ENCODE measurements at regions not wholly inside any gene's neighbourhood (a gene's known extent, or its start where the extent isn't known, plus 50 kb on each side); places are given as distances from the start of the nearest gene placed in this dataset.

DNA sequence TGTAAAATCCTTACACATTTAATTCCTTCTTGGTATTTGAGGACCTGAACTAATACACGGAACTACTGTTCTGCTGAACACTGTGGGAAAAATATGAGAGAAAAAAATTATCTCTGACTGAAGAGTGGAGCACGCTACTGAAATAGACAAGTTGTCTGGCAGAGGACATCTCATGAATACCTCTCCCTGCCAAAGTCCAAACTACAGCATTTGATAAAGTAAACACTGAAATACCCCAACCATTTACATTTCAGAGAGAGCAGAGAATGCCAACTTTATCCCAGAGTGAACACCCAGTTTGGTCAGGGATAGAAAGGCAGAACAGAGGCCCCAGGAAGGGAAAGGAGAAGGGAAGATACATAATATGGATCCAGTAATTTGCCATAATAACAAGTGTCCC, 920.7 kb downstream of the SQOR start:
- no peak for DNase-seq (ENCODE audit: low spot score)
- Mint-ChIP-seq H3K36me3 (no peaks in the 10 kb centered on the region), H3K9me3 (no peaks in the 10 kb centered on the region), H3K4me3 (no peak overlapping the region), H3K4me1 (no peaks in the 10 kb centered on the region), H3K27ac (no peak overlapping the region), H3K27me3 (ENCODE audit: low read depth) (no peaks in the 10 kb centered on the region)
- TF ChIP-seq NFE2L1 (CRISPR knock-in tag; IDR thresholded peaks at IDR 0.05) (no peak), ZMAT4 (CRISPR knock-in tag; IDR thresholded peaks at IDR 0.05) (no peak), MLX (CRISPR knock-in tag; IDR thresholded peaks at IDR 0.05) (no peak), ZNF281 (CRISPR knock-in tag; IDR thresholded peaks at IDR 0.05) (no peak), ZBTB43 (CRISPR knock-in tag; IDR thresholded peaks at IDR 0.05) (no peak), PREB (CRISPR knock-in tag; IDR thresholded peaks at IDR 0.05; ENCODE audit: borderline replicate concordance) (no peak), CREM (CRISPR knock-in tag; IDR thresholded peaks at IDR 0.05) (no peak)
- TF ChIP-seq, protein P1, sequence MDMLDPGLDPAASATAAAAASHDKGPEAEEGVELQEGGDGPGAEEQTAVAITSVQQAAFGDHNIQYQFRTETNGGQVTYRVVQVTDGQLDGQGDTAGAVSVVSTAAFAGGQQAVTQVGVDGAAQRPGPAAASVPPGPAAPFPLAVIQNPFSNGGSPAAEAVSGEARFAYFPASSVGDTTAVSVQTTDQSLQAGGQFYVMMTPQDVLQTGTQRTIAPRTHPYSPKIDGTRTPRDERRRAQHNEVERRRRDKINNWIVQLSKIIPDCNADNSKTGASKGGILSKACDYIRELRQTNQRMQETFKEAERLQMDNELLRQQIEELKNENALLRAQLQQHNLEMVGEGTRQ (CRISPR knock-in tag; IDR thresholded peaks at IDR 0.05) = no peak
- TF ChIP-seq, protein P2, sequence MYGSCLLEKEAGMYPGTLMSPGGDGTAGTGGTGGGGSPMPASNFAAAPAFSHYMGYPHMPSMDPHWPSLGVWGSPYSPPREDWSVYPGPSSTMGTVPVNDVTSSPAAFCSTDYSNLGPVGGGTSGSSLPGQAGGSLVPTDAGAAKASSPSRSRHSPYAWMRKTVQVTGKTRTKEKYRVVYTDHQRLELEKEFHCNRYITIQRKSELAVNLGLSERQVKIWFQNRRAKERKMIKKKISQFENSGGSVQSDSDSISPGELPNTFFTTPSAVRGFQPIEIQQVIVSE (CRISPR knock-in tag; IDR thresholded peaks at IDR 0.05; ENCODE audit: borderline replicate concordance) = no peak
- ATAC-seq = no peak
- ChIA-PET CTCF (no interaction called here), POLR2A (no interaction called here)

- Mint-ChIP-seq H3K9me3 (no peaks in the 10 kb centered on the region), H3K4me1 (no peaks in the 10 kb centered on the region), H3K36me3 (no peaks in the 10 kb centered on the region), H3K27ac (no peak overlapping the region), H3K27me3 (ENCODE audit: low read depth) (no peaks in the 10 kb centered on the region), H3K4me3 (no peak overlapping the region)
- no peak for TF ChIP-seq RORB (CRISPR knock-in tag; IDR thresholded peaks at IDR 0.05)
- TF ChIP-seq ZMAT4 (CRISPR knock-in tag; IDR thresholded peaks at IDR 0.05) = no peak
- TF ChIP-seq IRF2 (CRISPR knock-in tag; IDR thresholded peaks at IDR 0.05; ENCODE audit: borderline replicate concordance, low read depth) = no peak
- TF ChIP-seq NR2C2 (CRISPR knock-in tag; IDR thresholded peaks at IDR 0.05) = no peak
- TF ChIP-seq ATF2 (CRISPR knock-in tag; IDR thresholded peaks at IDR 0.05; ENCODE audit: borderline replicate concordance, low read depth) = no peak
- no peak for TF ChIP-seq SMAD4 (CRISPR knock-in tag; IDR thresholded peaks at IDR 0.05)
- no peak for TF ChIP-seq NFATC4 (CRISPR knock-in tag; IDR thresholded peaks at IDR 0.05)
- TF ChIP-seq, protein P3, sequence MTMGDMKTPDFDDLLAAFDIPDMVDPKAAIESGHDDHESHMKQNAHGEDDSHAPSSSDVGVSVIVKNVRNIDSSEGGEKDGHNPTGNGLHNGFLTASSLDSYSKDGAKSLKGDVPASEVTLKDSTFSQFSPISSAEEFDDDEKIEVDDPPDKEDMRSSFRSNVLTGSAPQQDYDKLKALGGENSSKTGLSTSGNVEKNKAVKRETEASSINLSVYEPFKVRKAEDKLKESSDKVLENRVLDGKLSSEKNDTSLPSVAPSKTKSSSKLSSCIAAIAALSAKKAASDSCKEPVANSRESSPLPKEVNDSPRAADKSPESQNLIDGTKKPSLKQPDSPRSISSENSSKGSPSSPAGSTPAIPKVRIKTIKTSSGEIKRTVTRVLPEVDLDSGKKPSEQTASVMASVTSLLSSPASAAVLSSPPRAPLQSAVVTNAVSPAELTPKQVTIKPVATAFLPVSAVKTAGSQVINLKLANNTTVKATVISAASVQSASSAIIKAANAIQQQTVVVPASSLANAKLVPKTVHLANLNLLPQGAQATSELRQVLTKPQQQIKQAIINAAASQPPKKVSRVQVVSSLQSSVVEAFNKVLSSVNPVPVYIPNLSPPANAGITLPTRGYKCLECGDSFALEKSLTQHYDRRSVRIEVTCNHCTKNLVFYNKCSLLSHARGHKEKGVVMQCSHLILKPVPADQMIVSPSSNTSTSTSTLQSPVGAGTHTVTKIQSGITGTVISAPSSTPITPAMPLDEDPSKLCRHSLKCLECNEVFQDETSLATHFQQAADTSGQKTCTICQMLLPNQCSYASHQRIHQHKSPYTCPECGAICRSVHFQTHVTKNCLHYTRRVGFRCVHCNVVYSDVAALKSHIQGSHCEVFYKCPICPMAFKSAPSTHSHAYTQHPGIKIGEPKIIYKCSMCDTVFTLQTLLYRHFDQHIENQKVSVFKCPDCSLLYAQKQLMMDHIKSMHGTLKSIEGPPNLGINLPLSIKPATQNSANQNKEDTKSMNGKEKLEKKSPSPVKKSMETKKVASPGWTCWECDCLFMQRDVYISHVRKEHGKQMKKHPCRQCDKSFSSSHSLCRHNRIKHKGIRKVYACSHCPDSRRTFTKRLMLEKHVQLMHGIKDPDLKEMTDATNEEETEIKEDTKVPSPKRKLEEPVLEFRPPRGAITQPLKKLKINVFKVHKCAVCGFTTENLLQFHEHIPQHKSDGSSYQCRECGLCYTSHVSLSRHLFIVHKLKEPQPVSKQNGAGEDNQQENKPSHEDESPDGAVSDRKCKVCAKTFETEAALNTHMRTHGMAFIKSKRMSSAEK (CRISPR knock-in tag; IDR thresholded peaks at IDR 0.05; ENCODE audit: borderline replicate concordance) = no peak
- no peak for TF ChIP-seq CREB1 (CRISPR knock-in tag; IDR thresholded peaks at IDR 0.05)
- no peak for TF ChIP-seq ERG (CRISPR knock-in tag; IDR thresholded peaks at IDR 0.05)
- no peak for TF ChIP-seq JAZF1 (CRISPR knock-in tag; IDR thresholded peaks at IDR 0.05)
- TF ChIP-seq NFYB (CRISPR knock-in tag; conservative IDR thresholded peaks at IDR 0.05; ENCODE audit: low read depth) = no peak
- ATAC-seq (no peak), DNase-seq (ENCODE audit: low spot score) (no peak)
- ChIA-PET POLR2A (no interaction called here), CTCF (no interaction called here)
These were observed 921.2 kb downstream of the SQOR start for GRCh38 chr15:46556010-46556409.

Data from WTC11 (cell line).